Brain microvascular endothelial cell (primary cell): ENCODE measurements at regions not wholly inside any gene's neighbourhood (a gene's known extent, or its start where the extent isn't known, plus 50 kb on each side); places are given as distances from the start of the nearest gene placed in this dataset.

Experiments
- DNase-seq: peaks from one replicate; pipeline ENCODE4 v3.0.0-alpha.2; 2020
- H3K27ac ChIP-seq: fragments of 250-450 bp; sonication (Bioruptor Pico); 2 replicates; pipeline ENCODE4 v1.5.1; 2020; ENCODE audit warnings: mild to moderate bottlenecking, moderate library complexity
- H3K27me3 ChIP-seq: fragments of 250-450 bp; sonication (Bioruptor Pico); replicated peaks from 2 replicates; pipeline ENCODE4 v1.5.1; 2020; ENCODE audit warnings: mild to moderate bottlenecking
- H3K36me3 ChIP-seq: fragments of 250-450 bp; sonication (Bioruptor Pico); replicated peaks from 2 replicates; pipeline ENCODE4 v1.5.1; 2020; ENCODE audit warnings: mild to moderate bottlenecking
- H3K4me3 ChIP-seq: 2 replicates; pipeline ENCODE4 v1.5.1; 2011; ENCODE audit warnings: low read depth, mild to moderate bottlenecking, control low read depth, low read length, moderate library complexity
- in situ Hi-C: cut with HindIII; loops from 2 replicates; pipeline ENCODE4 v1.10.0; 2017; ENCODE audit warnings: low sequenced_read_pairs, low pct_ligation_motif_present
- TF ChIP-seq, protein P1 (sequence below): IDR thresholded peaks from 2 replicates; pipeline ENCODE4 v1.5.1; 2011; ENCODE audit warnings: low read depth, mild to moderate bottlenecking, moderate library complexity, low read length, control low read depth, inconsistent platforms; ENCODE audit errors: missing control alignments

DNA sequence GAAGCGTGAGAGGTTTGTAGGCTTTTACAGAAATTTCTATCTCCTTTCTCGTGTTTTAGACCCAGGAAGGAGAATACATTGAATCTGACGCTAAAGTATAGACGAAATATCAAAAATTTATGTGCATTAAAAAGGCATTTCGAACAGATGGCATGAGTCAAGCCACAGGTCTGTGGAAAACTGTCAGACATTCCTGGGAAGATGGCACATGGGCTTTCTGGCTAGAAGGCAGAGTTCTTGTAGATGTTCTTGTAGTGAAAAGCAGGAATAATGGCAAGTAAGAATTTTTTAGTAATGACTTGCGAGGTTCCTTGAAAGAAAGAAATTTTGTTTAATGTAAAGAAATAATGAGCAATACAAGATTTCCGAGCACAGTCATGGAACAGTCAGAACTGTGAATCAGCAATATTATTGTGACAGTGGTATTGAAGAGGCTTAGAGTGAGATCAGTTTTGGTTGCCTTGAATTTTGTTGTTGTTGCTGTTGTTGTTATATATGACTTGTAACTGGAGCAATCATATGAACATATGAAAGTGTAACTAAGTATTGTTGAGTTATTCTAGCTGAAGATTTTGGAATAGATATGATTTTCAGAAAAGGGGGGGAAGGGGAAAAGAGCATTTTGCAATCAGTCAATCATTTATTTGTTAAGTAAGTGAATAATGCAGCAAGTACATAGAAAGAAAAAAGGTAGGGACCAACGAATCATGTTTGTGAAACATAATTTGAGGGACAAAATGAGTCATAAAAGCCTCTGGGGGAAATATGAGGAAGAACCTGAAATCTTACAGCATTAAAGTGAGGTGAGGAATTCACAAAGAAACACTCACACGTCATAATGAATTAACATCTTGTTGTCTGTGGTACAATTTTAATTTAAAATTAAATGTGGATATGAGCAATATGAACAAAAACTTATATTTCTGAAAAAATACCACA is 339.0 kb upstream of the CTNND2 start:
- TF ChIP-seq, protein P1, sequence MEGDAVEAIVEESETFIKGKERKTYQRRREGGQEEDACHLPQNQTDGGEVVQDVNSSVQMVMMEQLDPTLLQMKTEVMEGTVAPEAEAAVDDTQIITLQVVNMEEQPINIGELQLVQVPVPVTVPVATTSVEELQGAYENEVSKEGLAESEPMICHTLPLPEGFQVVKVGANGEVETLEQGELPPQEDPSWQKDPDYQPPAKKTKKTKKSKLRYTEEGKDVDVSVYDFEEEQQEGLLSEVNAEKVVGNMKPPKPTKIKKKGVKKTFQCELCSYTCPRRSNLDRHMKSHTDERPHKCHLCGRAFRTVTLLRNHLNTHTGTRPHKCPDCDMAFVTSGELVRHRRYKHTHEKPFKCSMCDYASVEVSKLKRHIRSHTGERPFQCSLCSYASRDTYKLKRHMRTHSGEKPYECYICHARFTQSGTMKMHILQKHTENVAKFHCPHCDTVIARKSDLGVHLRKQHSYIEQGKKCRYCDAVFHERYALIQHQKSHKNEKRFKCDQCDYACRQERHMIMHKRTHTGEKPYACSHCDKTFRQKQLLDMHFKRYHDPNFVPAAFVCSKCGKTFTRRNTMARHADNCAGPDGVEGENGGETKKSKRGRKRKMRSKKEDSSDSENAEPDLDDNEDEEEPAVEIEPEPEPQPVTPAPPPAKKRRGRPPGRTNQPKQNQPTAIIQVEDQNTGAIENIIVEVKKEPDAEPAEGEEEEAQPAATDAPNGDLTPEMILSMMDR: no peak
- in situ Hi-C loops: no loop called here
- H3K4me3 ChIP-seq: no peak overlapping the region
- no peaks in the 10 kb centered on the region for H3K27me3 ChIP-seq
- no peak for DNase-seq
- H3K27ac ChIP-seq: no peak overlapping the region
- no peaks in the 10 kb centered on the region for H3K36me3 ChIP-seq

DNA sequence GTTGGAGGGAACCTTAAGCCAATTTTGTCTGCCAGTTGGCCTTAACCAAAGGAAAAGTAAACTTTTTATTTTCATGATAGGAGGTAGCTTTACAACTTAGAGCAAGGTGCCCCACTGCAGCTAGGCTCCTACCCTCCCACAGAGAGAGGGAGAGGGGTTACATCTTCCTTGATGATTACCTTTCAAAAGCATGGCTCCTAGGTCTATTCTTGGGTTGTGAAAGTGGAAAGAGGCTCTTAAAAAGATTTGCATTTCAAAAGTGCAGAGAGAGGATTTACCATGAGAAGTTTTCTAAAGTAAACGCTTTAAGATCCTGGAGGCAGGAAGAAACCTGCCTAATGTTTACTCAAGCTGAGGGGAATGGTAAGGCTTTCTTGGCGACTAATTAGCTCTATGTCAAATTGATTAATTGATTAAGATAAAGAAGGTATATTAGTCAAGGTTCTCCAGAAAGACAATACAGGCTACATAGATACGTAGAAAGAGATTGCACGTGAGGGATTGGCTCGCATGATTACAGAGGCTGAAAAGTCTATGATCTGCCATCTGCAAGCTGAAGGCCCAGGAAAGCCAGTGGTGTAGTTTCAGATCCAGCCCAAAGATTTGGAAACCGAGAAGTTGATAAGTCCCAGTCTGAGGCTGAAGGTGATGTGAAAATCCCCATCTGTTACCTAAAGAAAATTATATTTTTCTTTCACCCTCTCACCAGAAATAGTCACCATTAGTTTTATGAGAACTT is 333.8 kb upstream of the CTNND2 start:
- in situ Hi-C loops: no loop called here
- Histone ChIP-seq H3K4me3 (no peak overlapping the region), H3K27me3 (no peaks in the 10 kb centered on the region), H3K27ac (no peak overlapping the region), H3K36me3 (no peaks in the 10 kb centered on the region)
- TF ChIP-seq, protein P1: no peak
- no peak for DNase-seq

DNA sequence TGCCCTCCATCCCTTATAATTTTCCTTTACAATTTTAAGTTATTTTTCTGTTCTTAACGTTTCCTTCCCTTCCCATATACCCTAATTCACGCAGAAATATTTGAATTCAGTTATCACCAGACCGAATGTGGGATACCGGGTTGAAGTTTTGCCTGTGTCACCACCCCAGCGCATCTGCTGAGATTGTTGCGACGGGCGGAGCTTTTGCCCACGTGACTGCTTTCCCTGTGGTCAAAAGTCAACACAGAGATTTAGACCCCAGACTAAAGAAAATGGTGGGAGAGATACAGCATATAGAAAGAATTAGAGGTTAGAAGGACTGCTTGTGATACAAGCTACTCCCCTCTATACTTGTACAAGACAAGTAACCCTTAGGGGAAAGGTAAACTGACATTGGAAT is 326.4 kb upstream of the CTNND2 start:
- no peak for DNase-seq
- no peak overlapping the region for H3K4me3 ChIP-seq
- no peaks in the 10 kb centered on the region for H3K36me3 ChIP-seq
- H3K27ac ChIP-seq: no peak overlapping the region
- H3K27me3 ChIP-seq: no peaks in the 10 kb centered on the region
- in situ Hi-C loops: no loop called here
- TF ChIP-seq, protein P1: no peak

DNA sequence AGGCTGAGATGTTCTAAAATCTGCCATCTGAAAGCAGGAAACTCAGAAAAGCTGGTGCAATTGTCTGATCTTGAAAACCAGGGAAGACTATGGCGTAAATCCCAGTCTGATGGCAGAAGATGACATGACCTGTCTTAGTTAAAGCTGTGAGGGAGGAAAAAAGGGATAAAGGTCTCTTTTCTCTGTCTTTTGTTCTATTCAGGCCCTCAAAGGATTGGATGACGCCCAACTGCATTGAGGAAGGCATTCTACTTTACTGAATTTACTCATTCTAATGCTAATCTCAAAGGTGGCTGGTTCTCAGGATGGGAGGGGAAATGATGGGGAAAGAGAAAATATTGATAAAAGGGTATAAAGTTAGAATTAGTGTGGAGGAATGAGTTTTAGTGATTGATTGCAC is 312.8 kb upstream of the CTNND2 start:
- in situ Hi-C loops: no loop called here

DNA sequence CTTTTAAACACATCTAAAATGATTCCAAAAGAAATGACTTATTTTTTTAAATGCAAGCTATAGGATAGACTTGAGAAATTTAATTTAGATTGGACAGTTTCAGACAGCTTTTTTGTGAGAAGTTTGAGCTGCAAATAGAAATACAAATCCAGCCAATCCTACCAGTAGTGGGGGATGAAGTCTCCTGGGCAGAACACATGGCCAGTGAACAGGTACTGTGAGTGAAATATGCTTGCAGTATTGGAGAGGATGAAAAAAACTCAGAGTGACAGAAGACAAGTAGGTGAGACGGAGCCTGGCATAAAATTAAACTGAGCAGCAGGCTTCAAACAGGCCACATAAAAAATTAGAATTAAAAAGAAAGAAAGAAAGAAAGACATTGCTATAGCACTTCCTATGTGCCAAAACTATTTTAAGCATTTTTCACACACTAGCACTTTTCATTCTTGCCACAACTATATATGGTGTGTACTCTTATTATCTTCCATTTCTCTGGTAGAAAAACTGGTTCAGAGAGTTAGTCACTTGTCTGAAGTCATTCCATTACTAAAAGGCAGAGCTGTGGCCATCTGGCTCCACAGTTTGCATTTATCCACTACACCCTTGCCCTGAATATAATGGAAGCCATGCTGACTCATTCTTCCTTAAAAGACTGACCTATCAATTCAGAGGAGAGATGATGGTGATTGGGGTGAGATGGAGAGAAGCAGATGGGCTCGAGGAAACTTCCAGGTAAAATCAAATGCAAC is 310.2 kb upstream of the CTNND2 start:
- Histone ChIP-seq H3K27ac (no peak overlapping the region), H3K36me3 (no peaks in the 10 kb centered on the region), H3K27me3 (no peaks in the 10 kb centered on the region), H3K4me3 (no peak overlapping the region)
- TF ChIP-seq, protein P1: no peak
- in situ Hi-C loops: no loop called here
- no peak for DNase-seq

More for the DNA sequence above, 312.8 kb upstream of the CTNND2 start:
- Histone ChIP-seq H3K27ac (no peak overlapping the region), H3K36me3 (no peaks in the 10 kb centered on the region), H3K27me3 (no peaks in the 10 kb centered on the region), H3K4me3 (no peak overlapping the region)
- TF ChIP-seq, protein P1: no peak
- no peak for DNase-seq
